HL-60 (cell line): ENCODE measurements at regions not wholly inside any gene's neighbourhood (a gene's known extent, or its start where the extent isn't known, plus 50 kb on each side); places are given as distances from the start of the nearest gene placed in this dataset.

Experiments used
- POLR2AphosphoS5 ChIP-seq: IDR thresholded peaks from 2 replicates; pipeline ENCODE4 v1.6.1; 2012; ENCODE audit warnings: low read depth
- REST ChIP-seq: IDR thresholded peaks from 2 replicates; pipeline ENCODE4 v1.6.1; 2012; ENCODE audit warnings: low read depth; ENCODE audit not compliant: insufficient replicate concordance
- SPI1 ChIP-seq: IDR thresholded peaks from 2 replicates; pipeline ENCODE4 v1.6.1; 2012; ENCODE audit warnings: low read depth, mild to moderate bottlenecking, borderline replicate concordance
- TF ChIP-seq, protein P1 (sequence below): IDR thresholded peaks from one replicate; pipeline ENCODE4 v1.5.1; 2011; ENCODE audit warnings: low read length, control low read depth, inconsistent platforms; ENCODE audit not compliant: insufficient read depth

GRCh38 chr9:82606071-82606470 lies 456.9 kb downstream of the RASEF start:
- TF ChIP-seq, protein P1, sequence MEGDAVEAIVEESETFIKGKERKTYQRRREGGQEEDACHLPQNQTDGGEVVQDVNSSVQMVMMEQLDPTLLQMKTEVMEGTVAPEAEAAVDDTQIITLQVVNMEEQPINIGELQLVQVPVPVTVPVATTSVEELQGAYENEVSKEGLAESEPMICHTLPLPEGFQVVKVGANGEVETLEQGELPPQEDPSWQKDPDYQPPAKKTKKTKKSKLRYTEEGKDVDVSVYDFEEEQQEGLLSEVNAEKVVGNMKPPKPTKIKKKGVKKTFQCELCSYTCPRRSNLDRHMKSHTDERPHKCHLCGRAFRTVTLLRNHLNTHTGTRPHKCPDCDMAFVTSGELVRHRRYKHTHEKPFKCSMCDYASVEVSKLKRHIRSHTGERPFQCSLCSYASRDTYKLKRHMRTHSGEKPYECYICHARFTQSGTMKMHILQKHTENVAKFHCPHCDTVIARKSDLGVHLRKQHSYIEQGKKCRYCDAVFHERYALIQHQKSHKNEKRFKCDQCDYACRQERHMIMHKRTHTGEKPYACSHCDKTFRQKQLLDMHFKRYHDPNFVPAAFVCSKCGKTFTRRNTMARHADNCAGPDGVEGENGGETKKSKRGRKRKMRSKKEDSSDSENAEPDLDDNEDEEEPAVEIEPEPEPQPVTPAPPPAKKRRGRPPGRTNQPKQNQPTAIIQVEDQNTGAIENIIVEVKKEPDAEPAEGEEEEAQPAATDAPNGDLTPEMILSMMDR: no peak
- TF ChIP-seq POLR2AphosphoS5: no peak
- TF ChIP-seq REST: no peak
- TF ChIP-seq SPI1: no peak
